Sigmoid colon (tissue), 6 donors: ENCODE measurements at regions not wholly inside any gene's neighbourhood (a gene's known extent, or its start where the extent isn't known, plus 50 kb on each side); places are given as distances from the start of the nearest gene placed in this dataset.

Source experiments
- DNase-seq: peaks from one replicate; pipeline ENCODE4 v3.0.0-alpha.2; 2019
- H3K27ac ChIP-seq, 4 donors: fragments of 200-600 bp; sonication (generic); one replicate each; pipeline ENCODE4 v1.5.1; 2016 to 2019; ENCODE audit warnings: mild to moderate bottlenecking in 1 of 4
- H3K27me3 ChIP-seq, 3 donors: fragments of 200-600 bp; sonication (generic); one replicate each; pipeline ENCODE4 v1.5.1; 2019; ENCODE audit warnings: mild to moderate bottlenecking in 1 of 3
- H3K36me3 ChIP-seq, 4 donors: fragments of 200-600 bp; sonication (generic); one replicate each; pipeline ENCODE4 v1.5.1; 2016 to 2019
- H3K4me1 ChIP-seq, 4 donors: fragments of 200-600 bp; sonication (generic); one replicate each; pipeline ENCODE4 v1.5.1; 2017 to 2019
- H3K4me3 ChIP-seq, 4 donors: fragments of 200-600 bp; sonication (generic); one replicate each; pipeline ENCODE4 v1.5.1; 2017 to 2019; ENCODE audit warnings: mild to moderate bottlenecking in 2 of 4, moderate library complexity in 1 of 4
- H3K9me3 ChIP-seq, 4 donors: fragments of 200-600 bp in 3 of 4; sonication (generic) in 3 of 4; one replicate each; pipeline versions ENCODE4 v1.5.1 to v1.6.1; 2013 to 2019
- EP300 ChIP-seq, 4 donors: sonication (generic); formaldehyde crosslinking; IDR thresholded peaks; one replicate each; pipeline ENCODE4 v1.6.1; 2017; ENCODE audit warnings: antibody characterized with exemption in 4 of 4
- POLR2A ChIP-seq, 2 donors: fragments of 450-650 bp; IDR thresholded peaks; one replicate each; pipeline ENCODE4 v1.6.1; 2016; ENCODE audit warnings: antibody characterized with exemption in 2 of 2, mild to moderate bottlenecking in 2 of 2, moderate library complexity in 2 of 2
- POLR2AphosphoS5 ChIP-seq, 4 donors: sonication (generic); formaldehyde crosslinking; IDR thresholded peaks; one replicate each; pipeline ENCODE4 v1.6.1; 2017; ENCODE audit warnings: antibody characterized with exemption in 4 of 4
- WGBS, 2 donors: extraction: QIAGEN DNeasy Blood & Tissue Kit; methylation state at CpG; one replicate each; pipeline ENCODE4 v1.1.7; 2013; 5-methylcytosine and 5-hydroxymethylcytosine counted together
- intact Hi-C: fragments of 100-400 bp; cut with DNase I; formaldehyde crosslinking; loops from one replicate; pipeline ENCODE4 v1.15.1; 2023
- TF ChIP-seq, protein P1 (sequence below), 4 experiments: fragments of 450-650 bp in 3 of 4; fragments of 200-600 bp in 1 of 4; IDR thresholded peaks; one replicate each; pipeline ENCODE4 v1.5.1; 2016 to 2019; ENCODE audit warnings: antibody characterized with exemption in 4 of 4, mild to moderate bottlenecking in 3 of 4, moderate library complexity in 2 of 4
- donor health status: healthy with polysubstance abuse.
- donor health status: healthy.

- Histone ChIP-seq H3K36me3 (no peaks in the 10 kb centered on the region), H3K27ac (no peak overlapping the region), H3K27me3 (no peaks in the 10 kb centered on the region), H3K4me1 (peaks cover 0 to 5% (median 0%) of the 10 kb centered on the region in 4 donors), H3K4me3 (no peak overlapping the region), H3K9me3 (no peaks in the 10 kb centered on the region)
- intact Hi-C loops: no loop called here
- TF ChIP-seq POLR2AphosphoS5 (IDR thresholded peaks at IDR 0.05): no peak
- TF ChIP-seq, protein P1, sequence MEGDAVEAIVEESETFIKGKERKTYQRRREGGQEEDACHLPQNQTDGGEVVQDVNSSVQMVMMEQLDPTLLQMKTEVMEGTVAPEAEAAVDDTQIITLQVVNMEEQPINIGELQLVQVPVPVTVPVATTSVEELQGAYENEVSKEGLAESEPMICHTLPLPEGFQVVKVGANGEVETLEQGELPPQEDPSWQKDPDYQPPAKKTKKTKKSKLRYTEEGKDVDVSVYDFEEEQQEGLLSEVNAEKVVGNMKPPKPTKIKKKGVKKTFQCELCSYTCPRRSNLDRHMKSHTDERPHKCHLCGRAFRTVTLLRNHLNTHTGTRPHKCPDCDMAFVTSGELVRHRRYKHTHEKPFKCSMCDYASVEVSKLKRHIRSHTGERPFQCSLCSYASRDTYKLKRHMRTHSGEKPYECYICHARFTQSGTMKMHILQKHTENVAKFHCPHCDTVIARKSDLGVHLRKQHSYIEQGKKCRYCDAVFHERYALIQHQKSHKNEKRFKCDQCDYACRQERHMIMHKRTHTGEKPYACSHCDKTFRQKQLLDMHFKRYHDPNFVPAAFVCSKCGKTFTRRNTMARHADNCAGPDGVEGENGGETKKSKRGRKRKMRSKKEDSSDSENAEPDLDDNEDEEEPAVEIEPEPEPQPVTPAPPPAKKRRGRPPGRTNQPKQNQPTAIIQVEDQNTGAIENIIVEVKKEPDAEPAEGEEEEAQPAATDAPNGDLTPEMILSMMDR (IDR thresholded peaks at IDR 0.05): no peak
- TF ChIP-seq POLR2A (IDR thresholded peaks at IDR 0.05): no peak
- WGBS, 2 donors: 79 to 83% methylated on average over 5 of the region's 5 CpGs
- no peak for DNase-seq
Observed at GRCh38 chr3:187967993-187968392, 186.0 kb upstream of the LPP start.

DNA sequence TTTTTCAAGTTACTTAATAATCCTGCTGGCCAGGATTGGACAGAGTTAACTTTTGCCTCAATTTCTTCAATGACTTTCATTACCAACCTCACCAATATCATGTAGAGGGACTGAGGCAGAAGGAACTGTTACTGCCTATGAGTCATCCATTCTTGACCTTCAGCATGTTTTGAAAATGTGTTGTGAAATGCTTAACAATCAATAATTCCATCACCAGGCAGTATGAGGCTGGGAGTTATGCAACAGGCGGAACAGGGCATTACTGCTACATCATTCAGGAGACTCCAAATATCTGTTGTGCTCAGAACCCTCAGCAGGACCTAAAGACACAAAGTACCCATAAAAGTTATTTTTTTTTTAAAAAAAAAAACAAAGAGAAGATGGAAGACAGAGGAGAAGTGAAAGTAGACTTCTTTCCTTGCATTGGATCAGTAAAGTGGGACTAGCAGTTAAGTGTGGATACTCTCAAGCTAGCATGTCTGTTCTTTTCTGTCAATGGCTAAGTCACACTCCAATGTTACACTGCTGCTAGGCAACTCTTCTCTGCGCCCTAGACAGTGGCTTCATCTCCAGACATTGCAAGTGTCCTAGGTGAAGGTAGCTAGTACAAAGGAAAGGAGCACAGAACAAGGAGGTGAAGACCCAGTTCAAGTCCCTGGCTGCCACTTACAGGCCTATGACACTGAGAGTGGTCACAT, 184.9 kb upstream of the LPP start:
- no peak overlapping the region for H3K27ac ChIP-seq

DNA sequence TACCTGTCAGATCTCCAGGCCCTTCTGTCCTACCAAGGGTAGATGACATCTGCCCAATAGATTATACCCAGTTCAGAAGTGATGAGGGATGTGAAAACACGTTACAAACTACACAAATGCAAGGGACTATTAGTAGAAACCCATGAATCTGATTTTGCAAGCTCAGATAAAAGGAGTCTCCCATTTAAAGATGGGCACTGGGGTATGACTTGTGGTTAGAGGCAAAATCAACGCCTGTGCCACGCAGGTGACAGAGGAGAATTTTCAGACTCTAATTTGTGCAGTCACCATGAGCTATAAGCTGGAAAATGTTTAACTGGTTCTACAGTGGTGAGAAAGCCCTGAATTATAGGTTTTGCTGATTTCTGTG, 184.4 kb upstream of the LPP start:
- intact Hi-C loops: no loop called here
- H3K9me3 ChIP-seq: no peaks in the 10 kb centered on the region
- WGBS, 2 donors: 70 to 92% methylated on average over 3 of the region's 3 CpGs
- DNase-seq: no peak
- no peaks in the 10 kb centered on the region for H3K36me3 ChIP-seq
- no peaks in the 10 kb centered on the region for H3K27me3 ChIP-seq
- TF ChIP-seq EP300 (IDR thresholded peaks at IDR 0.05): no peak
- no peak for TF ChIP-seq POLR2AphosphoS5 (IDR thresholded peaks at IDR 0.05)
- no peak for TF ChIP-seq POLR2A (IDR thresholded peaks at IDR 0.05)
- TF ChIP-seq, protein P1 (IDR thresholded peaks at IDR 0.05): no peak
- H3K27ac ChIP-seq: no peak overlapping the region
- H3K4me1 ChIP-seq: peaks cover 0 to 5% (median 0%) of the 10 kb centered on the region in 4 donors
- H3K4me3 ChIP-seq: no peak overlapping the region

More for the DNA sequence above, 184.9 kb upstream of the LPP start:
- H3K36me3 ChIP-seq: no peaks in the 10 kb centered on the region
- intact Hi-C loops: no loop called here
- no peak overlapping the region for H3K4me3 ChIP-seq
- peaks cover 0 to 5% (median 0%) of the 10 kb centered on the region in 4 donors for H3K4me1 ChIP-seq
- WGBS, 2 donors: 90 to 93% methylated on average over 2 of the region's 2 CpGs
- no peaks in the 10 kb centered on the region for H3K9me3 ChIP-seq
- DNase-seq: no peak
- no peaks in the 10 kb centered on the region for H3K27me3 ChIP-seq
- peak in 2 of 4 donors; percentile 32 to 61 for TF ChIP-seq POLR2AphosphoS5 (IDR thresholded peaks at IDR 0.05)
- no peak for TF ChIP-seq EP300 (IDR thresholded peaks at IDR 0.05)

DNA sequence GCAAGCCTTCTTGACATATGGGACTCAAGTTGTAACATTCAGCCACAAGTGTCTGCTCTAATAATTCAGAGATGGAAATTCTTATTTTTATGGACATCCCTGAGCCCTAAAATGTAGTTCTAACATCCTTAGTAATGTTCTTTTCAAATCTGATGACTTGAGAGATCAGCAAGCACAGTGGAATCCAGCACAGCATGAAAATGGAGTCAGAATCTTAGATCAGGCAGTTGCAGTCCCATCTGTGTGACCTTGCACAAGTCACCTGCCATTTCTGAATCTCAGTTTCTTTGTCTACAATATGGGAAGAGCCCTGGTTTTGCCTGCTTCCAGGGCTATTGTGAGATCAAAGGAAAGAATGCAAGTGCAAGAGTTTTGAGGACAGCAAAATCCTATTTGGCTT, 183.9 kb upstream of the LPP start:
- Histone ChIP-seq H3K27ac (no peak overlapping the region), H3K27me3 (no peaks in the 10 kb centered on the region), H3K9me3 (no peaks in the 10 kb centered on the region), H3K4me1 (peaks cover 0 to 5% (median 0%) of the 10 kb centered on the region in 4 donors), H3K4me3 (no peak overlapping the region), H3K36me3 (no peaks in the 10 kb centered on the region)
- intact Hi-C loops: no loop called here
- TF ChIP-seq EP300 (IDR thresholded peaks at IDR 0.05) (no peak), POLR2AphosphoS5 (IDR thresholded peaks at IDR 0.05) (no peak), POLR2A (IDR thresholded peaks at IDR 0.05) (no peak)
- TF ChIP-seq, protein P1 (IDR thresholded peaks at IDR 0.05): no peak
- no peak for DNase-seq

DNA sequence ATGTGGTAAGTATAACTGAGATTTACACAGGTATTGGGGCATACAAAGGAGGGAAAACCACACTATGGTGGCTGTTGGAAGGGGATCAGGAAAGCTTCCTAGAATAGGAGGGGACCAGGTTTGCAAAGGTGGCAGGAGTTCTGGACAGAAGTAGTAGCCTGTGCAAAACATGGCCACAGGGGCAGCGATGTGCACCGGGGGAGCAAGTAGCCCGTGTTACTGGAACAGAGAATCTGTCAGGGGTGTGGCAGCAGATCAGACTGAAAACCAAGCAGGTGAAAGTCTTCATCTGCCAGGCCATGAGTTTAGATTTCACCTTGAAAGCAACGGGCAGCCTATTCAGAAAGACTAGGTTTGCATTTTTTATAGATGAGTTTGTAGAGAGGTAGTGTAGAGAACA, 182.3 kb upstream of the LPP start:
- Histone ChIP-seq H3K36me3 (no peaks in the 10 kb centered on the region), H3K27ac (no peak overlapping the region), H3K4me1 (peaks cover 0 to 5% (median 0%) of the 10 kb centered on the region in 4 donors), H3K9me3 (no peaks in the 10 kb centered on the region), H3K4me3 (no peak overlapping the region), H3K27me3 (no peaks in the 10 kb centered on the region)
- 54 to 76% methylated on average over 4 of the region's 4 CpGs for WGBS, 2 donors
- intact Hi-C loops: no loop called here
- DNase-seq: no peak
- TF ChIP-seq POLR2A (IDR thresholded peaks at IDR 0.05) (no peak), POLR2AphosphoS5 (IDR thresholded peaks at IDR 0.05) (no peak)
- TF ChIP-seq, protein P1 (IDR thresholded peaks at IDR 0.05): no peak
